KMS-11 (cell line): ENCODE measurements at regions not wholly inside any gene's neighbourhood (a gene's known extent, or its start where the extent isn't known, plus 50 kb on each side); places are given as distances from the start of the nearest gene placed in this dataset.

Experiments used
- H2AFZ ChIP-seq: fragments of 200-600 bp; sonication (generic); 2 replicates; pipeline ENCODE4 v1.6.1; 2016; ENCODE audit warnings: antibody characterized with exemption, mixed run types, low read depth
- H3K27ac ChIP-seq: fragments of 200-600 bp; sonication (generic); 2 replicates; pipeline ENCODE4 v1.6.1; 2016; ENCODE audit warnings: mild to moderate bottlenecking, mixed run types
- H3K27me3 ChIP-seq: fragments of 200-600 bp; sonication (generic); 2 replicates; pipeline ENCODE4 v1.6.1; 2017; ENCODE audit warnings: mild to moderate bottlenecking, low read depth, mixed run types, moderate library complexity; ENCODE audit not compliant: insufficient read depth
- H3K36me3 ChIP-seq: fragments of 200-600 bp; sonication (generic); 2 replicates; pipeline ENCODE4 v1.6.1; 2017; ENCODE audit warnings: mild to moderate bottlenecking, mixed run types; ENCODE audit not compliant: insufficient read depth
- H3K4me1 ChIP-seq: fragments of 200-600 bp; sonication (generic); 2 replicates; pipeline ENCODE4 v1.6.1; 2016; ENCODE audit warnings: mild to moderate bottlenecking, low read depth, mixed run types; ENCODE audit not compliant: poor library complexity, severe bottlenecking
- H3K4me2 ChIP-seq: fragments of 200-600 bp; sonication (generic); 2 replicates; pipeline ENCODE4 v1.7.0; 2016; ENCODE audit warnings: mild to moderate bottlenecking, mixed run types
- H3K4me3 ChIP-seq: fragments of 200-600 bp; sonication (generic); IDR thresholded peaks from 2 replicates; pipeline ENCODE4 v1.6.1; 2017; ENCODE audit warnings: low read depth, low read length, mixed read lengths; ENCODE audit not compliant: insufficient read depth
- H3K79me2 ChIP-seq: fragments of 200-600 bp; sonication (generic); 2 replicates; pipeline ENCODE4 v1.6.1; 2016; ENCODE audit warnings: low read depth, mixed run types; ENCODE audit not compliant: insufficient read depth
- H3K9ac ChIP-seq: fragments of 200-600 bp; sonication (generic); 2 replicates; pipeline ENCODE4 v1.6.1; 2016; ENCODE audit warnings: mild to moderate bottlenecking, mixed run types
- H4K20me1 ChIP-seq: fragments of 200-600 bp; sonication (generic); 2 replicates; pipeline ENCODE4 v1.6.1; 2016; ENCODE audit warnings: mild to moderate bottlenecking, mixed run types; ENCODE audit not compliant: insufficient read depth
- TF ChIP-seq, protein P1 (sequence below): fragments of 200-600 bp; sonication (generic); conservative IDR thresholded peaks from 2 replicates; pipeline ENCODE4 v1.6.1; 2017; ENCODE audit warnings: low read depth, mild to moderate bottlenecking, antibody characterized with exemption, low read length, moderate library complexity, mixed read lengths

DNA sequence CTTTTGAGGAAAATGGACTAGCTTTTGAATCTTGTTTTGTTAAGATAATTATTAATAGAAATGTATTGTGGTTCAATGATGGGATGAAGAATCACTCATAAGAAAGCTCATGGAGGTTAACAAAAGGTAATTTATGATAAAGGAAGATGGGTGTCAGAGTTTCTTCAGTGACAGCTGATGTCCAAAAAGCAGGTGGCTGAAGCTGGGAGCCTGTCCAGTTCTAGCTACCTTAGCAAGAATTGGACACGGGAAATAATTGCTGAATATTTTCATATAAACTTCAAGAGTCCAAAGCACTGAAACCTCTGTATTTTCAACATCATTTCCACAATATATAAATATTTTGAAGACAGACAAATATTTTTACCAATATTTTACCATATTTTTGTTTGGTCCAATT lies 1505.8 kb upstream of the SLC39A10 start:
- H3K79me2 ChIP-seq = no peaks in the 10 kb centered on the region
- TF ChIP-seq, protein P1, sequence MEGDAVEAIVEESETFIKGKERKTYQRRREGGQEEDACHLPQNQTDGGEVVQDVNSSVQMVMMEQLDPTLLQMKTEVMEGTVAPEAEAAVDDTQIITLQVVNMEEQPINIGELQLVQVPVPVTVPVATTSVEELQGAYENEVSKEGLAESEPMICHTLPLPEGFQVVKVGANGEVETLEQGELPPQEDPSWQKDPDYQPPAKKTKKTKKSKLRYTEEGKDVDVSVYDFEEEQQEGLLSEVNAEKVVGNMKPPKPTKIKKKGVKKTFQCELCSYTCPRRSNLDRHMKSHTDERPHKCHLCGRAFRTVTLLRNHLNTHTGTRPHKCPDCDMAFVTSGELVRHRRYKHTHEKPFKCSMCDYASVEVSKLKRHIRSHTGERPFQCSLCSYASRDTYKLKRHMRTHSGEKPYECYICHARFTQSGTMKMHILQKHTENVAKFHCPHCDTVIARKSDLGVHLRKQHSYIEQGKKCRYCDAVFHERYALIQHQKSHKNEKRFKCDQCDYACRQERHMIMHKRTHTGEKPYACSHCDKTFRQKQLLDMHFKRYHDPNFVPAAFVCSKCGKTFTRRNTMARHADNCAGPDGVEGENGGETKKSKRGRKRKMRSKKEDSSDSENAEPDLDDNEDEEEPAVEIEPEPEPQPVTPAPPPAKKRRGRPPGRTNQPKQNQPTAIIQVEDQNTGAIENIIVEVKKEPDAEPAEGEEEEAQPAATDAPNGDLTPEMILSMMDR = no peak
- H3K27me3 ChIP-seq = no peaks in the 10 kb centered on the region
- no peak overlapping the region for H3K4me2 ChIP-seq
- H3K27ac ChIP-seq = no peak overlapping the region
- no peak overlapping the region for H3K9ac ChIP-seq
- H3K4me1 ChIP-seq = no peaks in the 10 kb centered on the region
- no peaks in the 10 kb centered on the region for H4K20me1 ChIP-seq
- H3K4me3 ChIP-seq = no peak overlapping the region
- no peak overlapping the region for H2AFZ ChIP-seq
- no peaks in the 10 kb centered on the region for H3K36me3 ChIP-seq

DNA sequence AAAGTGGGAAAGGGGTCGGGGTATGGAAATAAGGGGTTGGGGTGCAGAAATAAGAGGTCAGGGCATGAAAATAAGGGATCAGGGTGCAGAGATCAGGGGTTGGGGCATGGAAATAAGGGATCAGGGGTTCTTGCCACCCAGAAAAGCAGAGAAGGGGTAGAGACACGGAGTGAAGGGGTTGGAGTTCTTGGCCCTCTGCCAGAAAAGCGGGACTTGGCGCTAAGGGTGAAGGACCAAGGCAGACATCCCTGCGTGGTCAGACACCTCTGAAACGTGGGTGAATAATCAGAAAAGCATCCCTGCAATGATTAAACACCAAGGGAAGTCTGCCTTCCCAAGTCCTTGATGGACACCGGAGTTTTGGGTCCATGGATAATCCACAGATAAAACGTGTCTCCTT lies 1521.6 kb upstream of the SLC39A10 start:
- no peak overlapping the region for H3K4me3 ChIP-seq
- no peak overlapping the region for H3K27ac ChIP-seq
- no peaks in the 10 kb centered on the region for H3K4me1 ChIP-seq
- no peak overlapping the region for H3K9ac ChIP-seq
- H3K4me2 ChIP-seq = no peak overlapping the region
- H3K79me2 ChIP-seq = no peaks in the 10 kb centered on the region
- H3K27me3 ChIP-seq = no peaks in the 10 kb centered on the region
- no peaks in the 10 kb centered on the region for H4K20me1 ChIP-seq
- no peaks in the 10 kb centered on the region for H3K36me3 ChIP-seq
- no peak overlapping the region for H2AFZ ChIP-seq
- TF ChIP-seq, protein P1 = no peak

DNA sequence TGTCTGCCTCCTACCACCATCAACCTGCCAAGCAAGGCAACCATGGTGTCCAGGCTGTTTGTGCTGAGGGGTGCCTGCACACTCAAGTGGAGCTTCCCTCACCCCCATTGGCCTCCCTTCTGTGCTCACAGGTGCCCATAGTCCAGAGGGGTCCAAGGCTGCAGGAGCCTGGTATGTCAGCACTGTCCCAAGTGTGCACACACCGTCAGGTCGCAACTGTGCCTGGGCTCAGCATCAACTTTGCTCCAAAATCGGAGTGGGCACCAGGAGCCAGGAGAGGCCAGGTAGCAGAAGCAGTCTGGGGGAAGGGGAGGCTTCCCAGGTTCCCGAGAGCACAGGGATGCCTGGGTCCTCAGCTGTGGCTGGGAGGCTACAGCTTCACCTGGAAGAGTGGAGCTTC lies 1528.2 kb upstream of the SLC39A10 start:
- H3K27me3 ChIP-seq = no peaks in the 10 kb centered on the region
- no peak overlapping the region for H2AFZ ChIP-seq
- H3K36me3 ChIP-seq = no peaks in the 10 kb centered on the region
- H3K9ac ChIP-seq = no peak overlapping the region
- no peaks in the 10 kb centered on the region for H4K20me1 ChIP-seq
- H3K4me2 ChIP-seq = no peak overlapping the region
- H3K4me1 ChIP-seq = no peaks in the 10 kb centered on the region
- TF ChIP-seq, protein P1 = no peak
- no peak overlapping the region for H3K27ac ChIP-seq
- no peak overlapping the region for H3K4me3 ChIP-seq
- H3K79me2 ChIP-seq = no peaks in the 10 kb centered on the region

DNA sequence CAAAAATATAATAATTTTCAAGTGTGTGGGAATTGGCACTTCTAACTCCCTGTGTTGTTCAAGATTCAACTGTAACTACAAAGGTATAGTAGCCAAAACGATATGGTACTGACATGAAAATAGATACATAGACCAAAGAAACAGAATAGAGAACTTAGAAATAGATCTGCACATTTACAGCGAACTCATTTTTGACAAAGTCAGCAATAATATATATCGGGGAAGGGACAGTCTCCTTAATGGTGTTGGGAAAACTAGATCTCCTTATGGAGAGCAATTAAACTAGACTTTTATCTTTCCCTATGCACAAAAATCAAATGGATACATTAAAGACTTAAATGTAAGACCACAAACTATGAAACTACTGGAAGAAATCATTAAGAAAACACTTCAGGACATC lies 1530.6 kb upstream of the SLC39A10 start:
- H4K20me1 ChIP-seq = no peaks in the 10 kb centered on the region
- no peak overlapping the region for H2AFZ ChIP-seq
- H3K4me2 ChIP-seq = no peak overlapping the region

More for the DNA sequence above, 1530.6 kb upstream of the SLC39A10 start:
- TF ChIP-seq, protein P1 = no peak
- Histone ChIP-seq H3K27ac (no peak overlapping the region), H3K9ac (no peak overlapping the region), H3K36me3 (no peaks in the 10 kb centered on the region), H3K4me1 (no peaks in the 10 kb centered on the region), H3K4me3 (no peak overlapping the region), H3K79me2 (no peaks in the 10 kb centered on the region), H3K27me3 (no peaks in the 10 kb centered on the region)
